ENCODE measurements at regions not wholly inside any gene's neighbourhood (a gene's known extent, or its start where the extent isn't known, plus 50 kb on each side); places are given as distances from the start of the nearest gene placed in this dataset.
"Not testable (repeated sequence)": the region's sequence is repeated elsewhere in the genome, so short reads cannot be mapped to it uniquely, and the experiment has no call there.

GRCh38 chr13:38472411-38472810, 122.8 kb downstream of the UFM1 start:
- TF ChIP-seq, protein P1, sequence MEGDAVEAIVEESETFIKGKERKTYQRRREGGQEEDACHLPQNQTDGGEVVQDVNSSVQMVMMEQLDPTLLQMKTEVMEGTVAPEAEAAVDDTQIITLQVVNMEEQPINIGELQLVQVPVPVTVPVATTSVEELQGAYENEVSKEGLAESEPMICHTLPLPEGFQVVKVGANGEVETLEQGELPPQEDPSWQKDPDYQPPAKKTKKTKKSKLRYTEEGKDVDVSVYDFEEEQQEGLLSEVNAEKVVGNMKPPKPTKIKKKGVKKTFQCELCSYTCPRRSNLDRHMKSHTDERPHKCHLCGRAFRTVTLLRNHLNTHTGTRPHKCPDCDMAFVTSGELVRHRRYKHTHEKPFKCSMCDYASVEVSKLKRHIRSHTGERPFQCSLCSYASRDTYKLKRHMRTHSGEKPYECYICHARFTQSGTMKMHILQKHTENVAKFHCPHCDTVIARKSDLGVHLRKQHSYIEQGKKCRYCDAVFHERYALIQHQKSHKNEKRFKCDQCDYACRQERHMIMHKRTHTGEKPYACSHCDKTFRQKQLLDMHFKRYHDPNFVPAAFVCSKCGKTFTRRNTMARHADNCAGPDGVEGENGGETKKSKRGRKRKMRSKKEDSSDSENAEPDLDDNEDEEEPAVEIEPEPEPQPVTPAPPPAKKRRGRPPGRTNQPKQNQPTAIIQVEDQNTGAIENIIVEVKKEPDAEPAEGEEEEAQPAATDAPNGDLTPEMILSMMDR (IDR thresholded peaks at IDR 0.05): not testable (repeated sequence)
- TF ChIP-seq EZH2phosphoT487 (IDR thresholded peaks at IDR 0.05): not testable (repeated sequence)
